Activated CD8-positive, alpha-beta T cell treated with anti-CD3 and anti-CD28 coated beads for 36 hours (primary cell): ENCODE measurements at regions not wholly inside any gene's neighbourhood (a gene's known extent, or its start where the extent isn't known, plus 50 kb on each side); places are given as distances from the start of the nearest gene placed in this dataset.

Experiments
- ATAC-seq: fragments of 200-7000 bp; cut with Tn5 transposase; one replicate; pipeline ENCODE4 v1.10.0; 2021; ENCODE audit warnings: mild to moderate bottlenecking, moderate library complexity
- CTCF ChIA-PET: fragments of 350-600 bp; sonication (Branson Sonifier 250); formaldehyde crosslinking; loops from one replicate; lab custom pipeline; 2021; ENCODE audit warnings: antibody characterized with exemption; lab: Charles Lee
- POLR2A ChIA-PET: fragments of 350-600 bp; sonication (Branson Sonifier 250); formaldehyde crosslinking; loops from one replicate; lab custom pipeline; 2021; ENCODE audit warnings: antibody characterized with exemption; lab: Charles Lee
- DNase-seq: peaks from one replicate; pipeline ENCODE4 v3.0.0-alpha.2; 2020
- H3K27ac Mint-ChIP-seq: one replicate; pipeline ENCODE4 v1.8.0; 2021; ENCODE audit warnings: mild to moderate bottlenecking, mixed read lengths
- H3K27me3 Mint-ChIP-seq: one replicate; pipeline ENCODE4 v1.8.0; 2021; ENCODE audit warnings: mixed read lengths
- H3K36me3 Mint-ChIP-seq: one replicate; pipeline ENCODE4 v1.8.0; 2021; ENCODE audit warnings: low read depth, mixed read lengths
- H3K4me1 Mint-ChIP-seq: one replicate; pipeline ENCODE4 v1.8.0; 2021; ENCODE audit warnings: low read depth, mixed read lengths
- H3K4me3 Mint-ChIP-seq: one replicate; pipeline ENCODE4 v1.8.0; 2021; ENCODE audit warnings: mild to moderate bottlenecking, moderate library complexity, mixed read lengths
- H3K9me3 Mint-ChIP-seq: one replicate; pipeline ENCODE4 v1.8.0; 2021; ENCODE audit warnings: mixed read lengths
- CTCF ChIP-seq: fragments of 200-600 bp; IDR thresholded peaks from one replicate; pipeline ENCODE4 v1.8.0; 2022; ENCODE audit warnings: antibody characterized with exemption, mild to moderate bottlenecking
- intact Hi-C: fragments of 100-400 bp; cut with micrococcal nuclease; formaldehyde crosslinking; loops from one replicate; pipeline ENCODE4 v1.10.0; 2022

GRCh38 chr3:194995922-194996321 is 275.0 kb downstream of the XXYLT1 start:
- H3K9me3 Mint-ChIP-seq, result no peaks in the 10 kb centered on the region
- no peaks in the 10 kb centered on the region for H3K4me1 Mint-ChIP-seq
- CTCF ChIA-PET, result interaction anchor here (1.5 kb wide), 1 partner anchor 111 kb away, joined by 5 read pairs; no protein-coding TSS in a partner anchor
- intact Hi-C loops, result no loop called here
- H3K27ac Mint-ChIP-seq, result no peak overlapping the region
- POLR2A ChIA-PET, result no interaction called here
- ATAC-seq, result no peak
- no peak for TF ChIP-seq CTCF
- no peak overlapping the region for H3K4me3 Mint-ChIP-seq
- no peaks in the 10 kb centered on the region for H3K27me3 Mint-ChIP-seq
- DNase-seq, result no peak
- H3K36me3 Mint-ChIP-seq, result no peaks in the 10 kb centered on the region

- no peak for DNase-seq
- ChIA-PET CTCF (interaction anchor here (1.5 kb wide), 1 partner anchor 110 kb away, joined by 5 read pairs; no protein-coding TSS in a partner anchor), POLR2A (no interaction called here)
- H3K36me3 Mint-ChIP-seq, result no peaks in the 10 kb centered on the region
- peaks cover 3% of the 10 kb centered on the region for H3K27me3 Mint-ChIP-seq
- intact Hi-C loops, result no loop called here
- no peak for TF ChIP-seq CTCF
- H3K4me1 Mint-ChIP-seq, result no peaks in the 10 kb centered on the region
- H3K27ac Mint-ChIP-seq, result no peak overlapping the region
- no peaks in the 10 kb centered on the region for H3K9me3 Mint-ChIP-seq
- ATAC-seq, result no peak
- H3K4me3 Mint-ChIP-seq, result no peak overlapping the region
Measured at GRCh38 chr3:194996746-194997145, 274.2 kb downstream of the XXYLT1 start.

GRCh38 chr3:194998417-194998816 is 272.5 kb downstream of the XXYLT1 start:
- no peak for TF ChIP-seq CTCF
- no peaks in the 10 kb centered on the region for H3K36me3 Mint-ChIP-seq
- no peak for DNase-seq
- POLR2A ChIA-PET, result no interaction called here
- H3K27ac Mint-ChIP-seq, result no peak overlapping the region
- intact Hi-C loops, result no loop called here
- H3K4me3 Mint-ChIP-seq, result no peak overlapping the region
- ATAC-seq, result no peak
- CTCF ChIA-PET, result no interaction called here
- H3K27me3 Mint-ChIP-seq, result peaks cover 6% of the 10 kb centered on the region
- peaks cover 2% of the 10 kb centered on the region for H3K4me1 Mint-ChIP-seq
- H3K9me3 Mint-ChIP-seq, result no peaks in the 10 kb centered on the region

GRCh38 chr3:194998948-194999347 is 272.0 kb downstream of the XXYLT1 start:
- ATAC-seq (no peak), DNase-seq (no peak)
- H3K4me3 Mint-ChIP-seq, result no peak overlapping the region
- ChIA-PET POLR2A (no interaction called here), CTCF (no interaction called here)
- no peak for TF ChIP-seq CTCF
- no peaks in the 10 kb centered on the region for H3K9me3 Mint-ChIP-seq
- H3K4me1 Mint-ChIP-seq, result peaks cover 2% of the 10 kb centered on the region
- peaks cover 8% of the 10 kb centered on the region for H3K27me3 Mint-ChIP-seq
- no peak overlapping the region for H3K27ac Mint-ChIP-seq
- no peaks in the 10 kb centered on the region for H3K36me3 Mint-ChIP-seq
- intact Hi-C loops, result no loop called here

GRCh38 chr3:194999491-194999890 is 271.5 kb downstream of the XXYLT1 start:
- ATAC-seq, result no peak
- Mint-ChIP-seq H3K36me3 (no peaks in the 10 kb centered on the region), H3K27ac (no peak overlapping the region), H3K9me3 (no peaks in the 10 kb centered on the region), H3K27me3 (peaks cover 10% of the 10 kb centered on the region), H3K4me1 (peaks cover 2% of the 10 kb centered on the region), H3K4me3 (no peak overlapping the region)
- no peak for DNase-seq
- intact Hi-C loops, result no loop called here
- ChIA-PET POLR2A (no interaction called here), CTCF (interaction anchor here (1.1 kb wide), 1 partner anchor 78 kb away, joined by 3 read pairs; no protein-coding TSS in a partner anchor)
- no peak for TF ChIP-seq CTCF
